ENCODE measurements at regions not wholly inside any gene's neighbourhood (a gene's known extent, or its start where the extent isn't known, plus 50 kb on each side); places are given as distances from the start of the nearest gene placed in this dataset.

DNA sequence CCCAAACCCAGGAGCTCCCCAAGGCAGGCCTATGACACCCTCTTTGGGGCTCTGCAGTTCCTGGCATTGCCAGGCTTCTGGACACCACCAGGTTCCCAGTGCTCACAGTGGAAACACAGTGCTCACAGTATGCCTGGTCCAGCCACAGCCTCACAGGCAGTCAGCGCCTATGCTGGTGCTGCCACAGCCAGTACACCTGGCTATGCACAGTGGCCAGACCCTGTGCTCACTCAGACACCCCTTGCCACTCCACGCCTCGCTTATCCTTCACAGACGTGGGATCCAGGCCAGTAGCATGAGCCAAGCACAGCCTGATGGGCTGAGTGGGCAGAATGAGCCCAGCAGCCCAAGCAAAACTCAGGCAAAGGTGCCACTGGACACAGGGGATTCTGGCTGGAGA, 579.2 kb upstream of the ADGRL2 start:
- Histone ChIP-seq H3K36me3 (ENCODE audit: insufficient read depth, low read depth, low read length) (no peaks in the 10 kb centered on the region), H3K9ac (ENCODE audit: low read depth, low read length) (no peak overlapping the region), H3K4me3 (ENCODE audit: low read length) (no peak overlapping the region), H3K9me3 (ENCODE audit: insufficient read depth, low read depth, low read length) (no peaks in the 10 kb centered on the region), H3K4me1 (ENCODE audit: insufficient read depth, low read length) (peaks cover 18% of the 10 kb centered on the region; the same call in 1 of the 2 replicates), H3K27me3 (ENCODE audit: insufficient read depth, low read length) (no peaks in the 10 kb centered on the region), H3K27ac (ENCODE audit: low read length) (no peak overlapping the region)

DNA sequence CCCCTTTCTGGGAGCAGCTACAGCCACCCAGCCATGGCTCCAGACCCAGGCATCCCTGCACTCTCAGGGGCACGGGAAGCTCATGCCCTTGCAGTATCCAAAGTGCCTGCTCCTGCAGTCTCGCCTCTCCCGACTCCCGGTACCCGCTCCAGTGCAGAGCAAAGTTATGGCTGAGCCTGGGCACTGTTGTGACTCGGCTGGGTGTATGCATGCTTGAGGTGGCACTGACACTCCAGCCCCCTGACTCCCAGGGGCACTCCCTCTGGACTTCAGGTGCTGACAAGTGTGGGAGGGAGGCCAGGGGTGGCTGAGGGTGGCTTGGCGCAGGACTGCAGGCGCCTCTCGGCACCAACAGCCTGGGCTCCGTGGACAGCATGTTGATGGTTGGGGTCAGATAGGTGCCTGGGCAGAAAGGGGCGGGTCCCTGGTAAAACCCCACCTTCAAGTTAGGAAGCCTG, 580.1 kb upstream of the ADGRL2 start:
- Histone ChIP-seq H3K9me3 (ENCODE audit: insufficient read depth, low read depth, low read length) (no peaks in the 10 kb centered on the region), H3K4me3 (ENCODE audit: low read length) (no peak overlapping the region), H3K27me3 (ENCODE audit: insufficient read depth, low read length) (no peaks in the 10 kb centered on the region), H3K4me1 (ENCODE audit: insufficient read depth, low read length) (peaks cover 8% of the 10 kb centered on the region; the same call in 1 of the 2 replicates), H3K36me3 (ENCODE audit: insufficient read depth, low read depth, low read length) (no peaks in the 10 kb centered on the region), H3K27ac (ENCODE audit: low read length) (no peak overlapping the region), H3K9ac (ENCODE audit: low read depth, low read length) (no peak overlapping the region)

DNA sequence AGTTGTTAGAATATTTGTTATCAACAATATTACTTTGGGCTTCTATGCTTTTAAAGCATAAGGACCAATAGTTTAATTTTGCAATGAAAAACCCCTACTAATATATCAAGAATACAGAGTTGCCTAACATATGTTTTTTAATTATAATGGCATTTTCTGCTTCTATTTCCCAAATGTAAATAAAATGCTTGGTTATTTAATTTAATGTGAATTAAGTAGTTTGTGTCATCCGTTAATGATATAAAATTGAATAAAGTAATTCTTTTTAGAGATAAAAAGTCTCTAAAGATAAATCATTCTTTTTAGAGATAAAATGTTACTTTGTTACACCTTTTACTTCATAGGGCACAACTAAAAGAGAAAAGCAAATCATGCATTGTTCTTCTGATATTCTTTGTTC, 583.7 kb upstream of the ADGRL2 start:
- Histone ChIP-seq H3K9ac (ENCODE audit: low read depth, low read length) (no peak overlapping the region), H3K9me3 (ENCODE audit: insufficient read depth, low read depth, low read length) (no peaks in the 10 kb centered on the region), H3K27me3 (ENCODE audit: insufficient read depth, low read length) (no peaks in the 10 kb centered on the region), H3K27ac (ENCODE audit: low read length) (no peak overlapping the region), H3K4me3 (ENCODE audit: low read length) (no peak overlapping the region), H3K36me3 (ENCODE audit: insufficient read depth, low read depth, low read length) (no peaks in the 10 kb centered on the region), H3K4me1 (ENCODE audit: insufficient read depth, low read length) (peaks cover 15% of the 10 kb centered on the region; the same call in 1 of the 2 replicates)

DNA sequence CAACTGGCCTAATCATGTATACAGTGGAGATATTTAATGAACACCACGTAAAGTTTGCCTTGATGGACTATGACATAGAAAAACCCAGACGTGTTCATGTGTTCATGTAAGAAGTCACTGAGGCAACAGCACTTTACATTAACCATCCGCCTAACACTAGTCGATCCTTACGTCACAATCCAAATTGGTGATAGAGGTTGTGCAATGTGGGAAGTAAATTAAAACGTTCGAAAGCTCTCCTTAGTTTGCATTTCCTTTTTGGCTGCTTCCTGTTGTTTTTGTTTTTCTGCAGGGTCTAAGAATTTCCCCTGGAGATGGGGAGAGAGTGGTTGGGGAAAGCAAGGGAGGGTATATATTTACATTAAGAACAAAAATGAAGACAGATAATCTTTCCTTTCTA, 587.5 kb upstream of the ADGRL2 start:
- no peaks in the 10 kb centered on the region for H3K27me3 ChIP-seq (ENCODE audit: insufficient read depth, low read length)
- peaks cover 15% of the 10 kb centered on the region; the same call in 1 of the 2 replicates for H3K4me1 ChIP-seq (ENCODE audit: insufficient read depth, low read length)
- H3K36me3 ChIP-seq (ENCODE audit: insufficient read depth, low read depth, low read length), result no peaks in the 10 kb centered on the region
- H3K9ac ChIP-seq (ENCODE audit: low read depth, low read length), result peak overlapping the region; percentile 10; the same call in 1 of the 2 replicates
- H3K4me3 ChIP-seq (ENCODE audit: low read length), result no peak overlapping the region
- H3K27ac ChIP-seq (ENCODE audit: low read length), result peak overlapping the region; percentile 59
- H3K9me3 ChIP-seq (ENCODE audit: insufficient read depth, low read depth, low read length), result no peaks in the 10 kb centered on the region

DNA sequence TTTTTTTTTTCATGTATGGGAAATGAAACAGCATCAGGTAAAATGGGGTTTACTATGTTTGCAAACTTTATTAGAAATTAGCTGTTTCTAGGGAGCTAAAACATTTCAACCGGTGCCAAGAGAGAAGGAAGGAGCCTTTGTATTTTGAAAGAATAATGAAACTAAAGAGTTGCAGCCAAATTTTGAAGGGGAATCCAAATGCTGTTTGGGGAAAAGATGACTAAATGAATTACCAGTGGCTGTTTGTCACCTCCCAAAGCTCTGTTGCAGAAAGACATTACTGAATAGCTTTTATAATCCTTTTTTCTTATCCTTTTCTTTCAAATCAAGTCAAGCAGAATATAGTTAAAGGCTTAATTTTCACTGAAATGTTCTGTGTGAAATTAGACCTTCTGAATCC, 591.3 kb upstream of the ADGRL2 start:
- Histone ChIP-seq H3K36me3 (ENCODE audit: insufficient read depth, low read depth, low read length) (no peaks in the 10 kb centered on the region), H3K9ac (ENCODE audit: low read depth, low read length) (no peak overlapping the region), H3K27ac (ENCODE audit: low read length) (no peak overlapping the region), H3K4me3 (ENCODE audit: low read length) (no peak overlapping the region), H3K4me1 (ENCODE audit: insufficient read depth, low read length) (peaks cover 11% of the 10 kb centered on the region; the same call in 1 of the 2 replicates), H3K9me3 (ENCODE audit: insufficient read depth, low read depth, low read length) (no peaks in the 10 kb centered on the region), H3K27me3 (ENCODE audit: insufficient read depth, low read length) (no peaks in the 10 kb centered on the region)

DNA sequence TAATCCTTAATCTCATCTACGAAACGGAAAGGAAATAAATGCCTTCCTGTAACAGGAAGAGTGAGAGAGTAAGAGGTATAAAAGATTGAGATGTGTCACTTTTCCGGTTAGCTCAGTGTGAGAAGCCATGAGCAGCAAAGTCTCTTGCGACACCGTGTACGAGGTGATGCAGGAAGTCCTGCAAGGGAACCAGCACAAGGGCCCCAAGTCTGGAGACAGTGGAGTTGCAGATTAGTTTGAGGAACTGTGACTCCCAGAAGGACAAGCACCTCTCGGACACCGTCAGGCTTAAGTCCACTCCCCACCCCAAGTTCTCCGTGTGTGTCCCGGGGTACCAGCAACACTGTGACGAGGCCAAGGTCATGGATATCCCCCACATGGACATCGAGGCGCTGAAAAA, 592.3 kb upstream of the ADGRL2 start:
- Histone ChIP-seq H3K36me3 (ENCODE audit: insufficient read depth, low read depth, low read length) (no peaks in the 10 kb centered on the region), H3K27ac (ENCODE audit: low read length) (no peak overlapping the region), H3K27me3 (ENCODE audit: insufficient read depth, low read length) (no peaks in the 10 kb centered on the region), H3K9me3 (ENCODE audit: insufficient read depth, low read depth, low read length) (no peaks in the 10 kb centered on the region), H3K4me3 (ENCODE audit: low read length) (no peak overlapping the region), H3K4me1 (ENCODE audit: insufficient read depth, low read length) (peaks cover 4% of the 10 kb centered on the region; the same call in 1 of the 2 replicates), H3K9ac (ENCODE audit: low read depth, low read length) (no peak overlapping the region)

DNA sequence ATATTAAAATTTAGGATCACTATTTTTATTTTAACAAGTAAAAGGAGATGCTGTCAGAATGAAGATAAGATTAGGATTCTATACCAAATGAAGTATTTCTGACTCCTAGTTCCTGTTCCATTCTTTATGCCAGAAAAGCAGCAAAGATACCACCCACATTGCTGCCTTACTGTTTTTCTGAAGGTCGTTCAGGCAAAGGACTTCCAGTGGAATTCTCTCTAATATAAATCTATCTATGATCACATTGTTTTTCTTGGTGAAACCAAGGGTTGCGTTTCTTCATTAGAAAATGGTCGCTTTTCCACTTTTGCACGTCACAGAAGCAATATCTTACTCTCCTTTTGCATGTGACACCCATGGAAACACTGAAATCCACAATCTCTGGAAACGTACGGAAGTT, 594.8 kb upstream of the ADGRL2 start:
- Histone ChIP-seq H3K9me3 (ENCODE audit: insufficient read depth, low read depth, low read length) (no peaks in the 10 kb centered on the region), H3K27me3 (ENCODE audit: insufficient read depth, low read length) (no peaks in the 10 kb centered on the region), H3K4me1 (ENCODE audit: insufficient read depth, low read length) (peaks cover 3% of the 10 kb centered on the region; the same call in 1 of the 2 replicates), H3K9ac (ENCODE audit: low read depth, low read length) (no peak overlapping the region), H3K36me3 (ENCODE audit: insufficient read depth, low read depth, low read length) (no peaks in the 10 kb centered on the region), H3K27ac (ENCODE audit: low read length) (no peak overlapping the region), H3K4me3 (ENCODE audit: low read length) (no peak overlapping the region)

DNA sequence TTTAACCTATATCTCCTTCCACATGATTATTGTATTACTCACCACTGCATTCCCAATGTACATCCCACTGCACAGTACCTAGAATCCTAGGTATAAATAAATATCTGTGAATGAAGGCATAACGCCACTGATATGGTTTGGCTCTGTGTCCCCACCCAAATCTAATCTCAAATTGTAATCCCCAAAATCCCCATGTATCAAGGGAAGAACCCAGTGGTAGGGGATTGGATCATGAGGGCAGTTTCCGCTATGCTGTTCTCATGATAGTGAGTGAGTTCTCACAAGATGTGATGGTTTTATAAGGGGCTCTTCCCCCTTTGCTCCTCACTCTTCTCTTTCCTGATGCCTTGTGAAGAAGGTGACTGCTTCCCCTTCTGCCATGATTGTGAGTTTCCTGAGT, 599.0 kb upstream of the ADGRL2 start:
- H3K27ac ChIP-seq (ENCODE audit: low read length), result no peak overlapping the region
- H3K9ac ChIP-seq (ENCODE audit: low read depth, low read length), result no peak overlapping the region
- H3K36me3 ChIP-seq (ENCODE audit: insufficient read depth, low read depth, low read length), result no peaks in the 10 kb centered on the region
- H3K27me3 ChIP-seq (ENCODE audit: insufficient read depth, low read length), result no peaks in the 10 kb centered on the region
- H3K9me3 ChIP-seq (ENCODE audit: insufficient read depth, low read depth, low read length), result no peaks in the 10 kb centered on the region
- H3K4me3 ChIP-seq (ENCODE audit: low read length), result no peak overlapping the region
- H3K4me1 ChIP-seq (ENCODE audit: insufficient read depth, low read length), result peaks cover 3% of the 10 kb centered on the region; the same call in 1 of the 2 replicates

DNA sequence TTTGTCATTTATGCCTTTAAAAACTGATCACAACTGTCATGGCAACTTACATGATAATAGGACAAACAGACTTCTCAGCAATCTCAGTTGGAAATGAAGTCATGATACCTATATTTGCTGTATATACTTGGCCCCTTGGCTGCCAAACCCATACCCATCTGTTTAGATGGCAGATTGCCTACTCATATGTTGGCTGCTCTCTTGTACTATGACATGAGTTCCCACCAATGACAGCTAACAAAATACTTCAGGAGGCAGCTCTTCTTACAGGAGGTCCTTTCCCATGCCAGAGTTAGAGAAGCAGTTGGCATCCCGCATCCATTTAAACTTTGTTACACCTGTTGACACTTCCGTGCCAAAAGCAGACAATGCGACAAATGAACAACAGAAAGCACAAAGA, 603.1 kb upstream of the ADGRL2 start:
- Histone ChIP-seq H3K4me3 (ENCODE audit: low read length) (no peak overlapping the region), H3K9me3 (ENCODE audit: insufficient read depth, low read depth, low read length) (no peaks in the 10 kb centered on the region), H3K36me3 (ENCODE audit: insufficient read depth, low read depth, low read length) (no peaks in the 10 kb centered on the region), H3K27ac (ENCODE audit: low read length) (no peak overlapping the region), H3K4me1 (ENCODE audit: insufficient read depth, low read length) (peaks cover 3% of the 10 kb centered on the region; the same call in 1 of the 2 replicates), H3K9ac (ENCODE audit: low read depth, low read length) (no peak overlapping the region), H3K27me3 (ENCODE audit: insufficient read depth, low read length) (no peaks in the 10 kb centered on the region)

DNA sequence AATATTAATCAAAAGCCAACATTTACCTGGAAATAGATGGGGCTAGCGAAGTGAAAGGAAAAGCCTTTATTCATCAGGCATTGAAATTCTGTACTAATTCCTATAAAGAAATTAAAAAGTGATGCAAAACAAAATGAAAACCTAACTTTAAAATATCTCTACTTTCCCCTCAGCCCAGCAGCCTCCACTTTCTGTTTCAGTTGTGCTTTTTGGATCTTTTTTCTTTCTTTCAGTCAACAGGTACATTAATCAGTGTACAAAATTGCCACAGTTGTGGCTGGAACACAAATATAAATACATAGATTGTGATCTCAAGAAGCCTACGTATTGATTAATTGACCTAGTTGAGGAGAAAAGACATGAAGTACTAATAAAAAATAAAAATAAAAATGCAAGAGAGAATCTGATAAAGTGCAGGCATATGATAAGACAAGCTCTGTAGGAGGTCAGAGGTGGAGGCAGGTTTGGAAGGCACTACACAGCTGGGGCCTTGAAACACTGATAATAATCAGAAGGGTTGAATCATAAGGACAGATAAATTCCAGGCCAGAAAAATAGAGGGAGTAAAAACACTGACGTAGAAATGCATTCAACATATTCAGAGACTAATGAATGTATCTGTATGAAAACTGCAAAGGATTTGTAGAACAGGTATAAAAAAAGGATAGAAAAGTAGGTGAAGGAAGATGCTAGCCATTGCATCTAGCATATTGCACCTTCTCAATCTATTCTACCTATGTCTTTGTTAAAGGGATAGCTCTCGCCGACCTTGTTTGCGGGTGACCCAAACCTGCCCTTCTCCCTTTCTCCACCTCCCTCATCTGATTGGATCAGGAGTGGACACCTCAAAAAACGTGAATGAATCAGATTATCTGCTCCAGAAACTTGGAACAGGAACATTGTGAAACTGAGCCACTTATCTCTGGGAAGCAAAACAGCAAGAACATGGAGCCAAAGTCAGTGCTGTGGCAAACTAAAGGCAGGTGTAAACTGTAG, 607.8 kb upstream of the ADGRL2 start:
- Histone ChIP-seq H3K9me3 (ENCODE audit: insufficient read depth, low read depth, low read length) (no peaks in the 10 kb centered on the region), H3K9ac (ENCODE audit: low read depth, low read length) (no peak overlapping the region), H3K36me3 (ENCODE audit: insufficient read depth, low read depth, low read length) (no peaks in the 10 kb centered on the region), H3K27ac (ENCODE audit: low read length) (no peak overlapping the region), H3K4me3 (ENCODE audit: low read length) (no peak overlapping the region), H3K4me1 (ENCODE audit: insufficient read depth, low read length) (no peaks in the 10 kb centered on the region), H3K27me3 (ENCODE audit: insufficient read depth, low read length) (no peaks in the 10 kb centered on the region)

DNA sequence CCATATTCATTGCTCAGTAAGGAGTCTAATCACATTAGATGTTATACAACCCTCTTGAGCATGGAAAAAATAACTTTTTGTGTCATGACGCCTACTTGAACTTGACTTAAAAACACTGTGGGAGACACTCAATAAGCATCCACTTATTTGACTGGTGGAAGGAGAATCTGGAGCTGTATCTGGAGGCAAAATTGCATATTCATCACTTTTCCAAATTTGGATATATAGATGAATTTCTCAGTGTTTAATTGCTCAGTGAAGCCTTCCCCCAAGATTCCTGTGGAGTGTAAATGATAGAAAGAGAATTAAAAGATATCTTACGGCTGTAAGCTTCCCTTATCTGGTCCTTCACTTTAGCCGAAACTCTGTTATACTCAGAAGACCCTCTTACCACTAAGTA, 610.7 kb upstream of the ADGRL2 start:
- Histone ChIP-seq H3K9me3 (ENCODE audit: insufficient read depth, low read depth, low read length) (no peaks in the 10 kb centered on the region), H3K9ac (ENCODE audit: low read depth, low read length) (no peak overlapping the region), H3K4me3 (ENCODE audit: low read length) (no peak overlapping the region), H3K27ac (ENCODE audit: low read length) (no peak overlapping the region), H3K27me3 (ENCODE audit: insufficient read depth, low read length) (no peaks in the 10 kb centered on the region), H3K4me1 (ENCODE audit: insufficient read depth, low read length) (peaks cover 3% of the 10 kb centered on the region; the same call in 1 of the 2 replicates), H3K36me3 (ENCODE audit: insufficient read depth, low read depth, low read length) (no peaks in the 10 kb centered on the region)

DNA sequence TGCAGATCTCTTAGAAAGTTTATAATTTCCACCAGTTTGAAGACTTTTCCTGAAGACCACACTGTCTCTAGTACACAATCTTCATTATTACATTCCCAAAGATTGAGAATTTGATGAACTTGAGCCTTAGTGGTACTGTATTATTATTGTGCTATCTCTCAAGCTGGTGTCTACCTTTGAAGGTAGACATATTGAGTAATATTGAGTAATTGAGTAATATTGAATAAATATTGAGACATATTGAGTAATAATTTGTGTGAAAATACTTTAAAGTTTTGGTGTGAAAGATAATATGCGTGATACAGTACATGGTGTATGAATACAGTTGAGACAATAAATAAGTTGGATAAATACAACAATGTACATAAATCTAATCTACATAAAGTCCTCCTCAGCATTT, 613.1 kb upstream of the ADGRL2 start:
- Histone ChIP-seq H3K27ac (ENCODE audit: low read length) (no peak overlapping the region), H3K36me3 (ENCODE audit: insufficient read depth, low read depth, low read length) (no peaks in the 10 kb centered on the region), H3K27me3 (ENCODE audit: insufficient read depth, low read length) (no peaks in the 10 kb centered on the region), H3K9me3 (ENCODE audit: insufficient read depth, low read depth, low read length) (no peaks in the 10 kb centered on the region), H3K4me1 (ENCODE audit: insufficient read depth, low read length) (peaks cover 3% of the 10 kb centered on the region; the same call in 1 of the 2 replicates), H3K4me3 (ENCODE audit: low read length) (no peak overlapping the region), H3K9ac (ENCODE audit: low read depth, low read length) (no peak overlapping the region)

Data from iPS-20b (cell line).